Neural progenitor cell (in vitro differentiated cells): ENCODE measurements at regions not wholly inside any gene's neighbourhood (a gene's known extent, or its start where the extent isn't known, plus 50 kb on each side); places are given as distances from the start of the nearest gene placed in this dataset.

ENCODE experiments used
- DNase-seq: peaks from one replicate; pipeline ENCODE4 v3.0.0-alpha.2; 2016; ENCODE audit warnings: low spot score
- H2AFZ ChIP-seq: fragments of 200-600 bp; sonication (generic); replicated peaks from 2 replicates; pipeline ENCODE4 v1.6.1; 2016; ENCODE audit warnings: antibody characterized with exemption
- H3F3A ChIP-seq: fragments of 200-600 bp; sonication (generic); 2 replicates; pipeline ENCODE4 v1.6.1; 2016; ENCODE audit warnings: antibody characterized with exemption, low read depth
- H3K27ac ChIP-seq: fragments of 200-600 bp; sonication (generic); 2 replicates; pipeline ENCODE4 v1.5.1; 2016; ENCODE audit warnings: mild to moderate bottlenecking
- H3K27me3 ChIP-seq: fragments of 200-600 bp; sonication (generic); 2 replicates; pipeline ENCODE4 v1.6.1; 2016; ENCODE audit warnings: mild to moderate bottlenecking, moderate library complexity
- H3K36me3 ChIP-seq: fragments of 200-600 bp; sonication (generic); 2 replicates; pipeline ENCODE4 v1.5.1; 2016
- H3K4me1 ChIP-seq: fragments of 200-600 bp; sonication (generic); 2 replicates; pipeline ENCODE4 v1.6.1; 2016; ENCODE audit warnings: mixed run types
- H3K4me2 ChIP-seq: fragments of 200-600 bp; sonication (generic); 2 replicates; pipeline ENCODE4 v1.6.1; 2016
- H3K4me3 ChIP-seq: fragments of 200-600 bp; sonication (generic); 2 replicates; pipeline ENCODE4 v1.5.1; 2016
- H3K79me2 ChIP-seq: fragments of 200-600 bp; sonication (generic); 2 replicates; pipeline ENCODE4 v1.6.1; 2016; ENCODE audit warnings: low read depth
- H3K9ac ChIP-seq: fragments of 200-600 bp; sonication (generic); 2 replicates; pipeline ENCODE4 v1.6.1; 2016
- H3K9me3 ChIP-seq: fragments of 200-600 bp; sonication (generic); 2 replicates; pipeline ENCODE4 v1.5.1; 2016; ENCODE audit warnings: low read depth
- H4K20me1 ChIP-seq: fragments of 200-600 bp; sonication (generic); 2 replicates; pipeline ENCODE4 v1.6.1; 2016; ENCODE audit warnings: low read depth
- H3K27ac Mint-ChIP-seq: 3 replicates; pipeline ENCODE4 v1.8.0; 2021; ENCODE audit warnings: mixed read lengths
- H3K27me3 Mint-ChIP-seq: 2 replicates; pipeline ENCODE4 v1.8.0; 2022; ENCODE audit warnings: low read depth, mild to moderate bottlenecking, inconsistent platforms, moderate library complexity, mixed read lengths; ENCODE audit not compliant: insufficient read depth
- H3K36me3 Mint-ChIP-seq: 3 replicates; pipeline ENCODE4 v1.8.0; 2021; ENCODE audit warnings: mixed read lengths
- H3K4me1 Mint-ChIP-seq: 3 replicates; pipeline ENCODE4 v1.8.0; 2021; ENCODE audit warnings: mixed read lengths
- H3K4me3 Mint-ChIP-seq: 3 replicates; pipeline ENCODE4 v1.8.0; 2021; ENCODE audit warnings: mild to moderate bottlenecking, moderate library complexity, mixed read lengths
- H3K9me3 Mint-ChIP-seq: 3 replicates; pipeline ENCODE4 v1.8.0; 2020; ENCODE audit warnings: mixed read lengths
- CTCF ChIP-seq: fragments of 200-600 bp; sonication (generic); IDR thresholded peaks from 2 replicates; pipeline ENCODE4 v1.5.1; 2017; ENCODE audit warnings: antibody characterized with exemption, mild to moderate bottlenecking
- EZH2 ChIP-seq: fragments of 200-600 bp; sonication (generic); IDR thresholded peaks from 2 replicates; pipeline ENCODE4 v1.6.1; 2017; ENCODE audit warnings: antibody characterized with exemption, mild to moderate bottlenecking, moderate library complexity
- EZH2phosphoT487 ChIP-seq: fragments of 200-600 bp; sonication (generic); IDR thresholded peaks from 2 replicates; pipeline ENCODE4 v1.6.1; 2017; ENCODE audit warnings: antibody characterized with exemption

GRCh38 chr13:103815619-103816018 is 749.4 kb upstream of the SLC10A2 start:
- TF ChIP-seq EZH2 = no peak
- TF ChIP-seq EZH2phosphoT487 = no peak
- no peak for TF ChIP-seq CTCF
- H3K9me3 Mint-ChIP-seq = peaks cover 5% of the 10 kb centered on the region
- H3K79me2 ChIP-seq = no peaks in the 10 kb centered on the region
- no peaks in the 10 kb centered on the region for H3K27me3 Mint-ChIP-seq
- no peaks in the 10 kb centered on the region for H3K9me3 ChIP-seq
- H3K27ac ChIP-seq = no peak overlapping the region
- H2AFZ ChIP-seq = no peak overlapping the region
- H3K9ac ChIP-seq = no peak overlapping the region
- H3F3A ChIP-seq = no peaks in the 10 kb centered on the region
- H3K36me3 Mint-ChIP-seq = no peaks in the 10 kb centered on the region
- no peak overlapping the region for H3K4me3 Mint-ChIP-seq
- H4K20me1 ChIP-seq = no peaks in the 10 kb centered on the region
- DNase-seq = no peak
- H3K4me3 ChIP-seq = no peak overlapping the region
- no peaks in the 10 kb centered on the region for H3K36me3 ChIP-seq
- no peaks in the 10 kb centered on the region for H3K4me1 Mint-ChIP-seq
- H3K4me1 ChIP-seq = no peaks in the 10 kb centered on the region
- H3K27me3 ChIP-seq = no peaks in the 10 kb centered on the region
- H3K4me2 ChIP-seq = no peak overlapping the region
- H3K27ac Mint-ChIP-seq = no peak overlapping the region

GRCh38 chr13:103812971-103813370 is 746.8 kb upstream of the SLC10A2 start:
- Histone ChIP-seq H3F3A (no peaks in the 10 kb centered on the region), H2AFZ (no peak overlapping the region), H3K4me2 (no peak overlapping the region), H3K27ac (no peak overlapping the region), H3K27me3 (no peaks in the 10 kb centered on the region), H3K36me3 (no peaks in the 10 kb centered on the region), H3K9ac (no peak overlapping the region), H3K9me3 (no peaks in the 10 kb centered on the region), H3K4me3 (no peak overlapping the region), H3K79me2 (no peaks in the 10 kb centered on the region), H4K20me1 (no peaks in the 10 kb centered on the region), H3K4me1 (no peaks in the 10 kb centered on the region)
- Mint-ChIP-seq H3K27ac (no peak overlapping the region), H3K36me3 (no peaks in the 10 kb centered on the region), H3K27me3 (no peaks in the 10 kb centered on the region), H3K4me1 (no peaks in the 10 kb centered on the region), H3K4me3 (no peak overlapping the region), H3K9me3 (peaks cover 3% of the 10 kb centered on the region)
- no peak for TF ChIP-seq EZH2phosphoT487
- TF ChIP-seq CTCF = no peak
- no peak for TF ChIP-seq EZH2
- DNase-seq = no peak

- H2AFZ ChIP-seq = no peak overlapping the region
- no peaks in the 10 kb centered on the region for H3K27me3 ChIP-seq
- H4K20me1 ChIP-seq = no peaks in the 10 kb centered on the region
- Mint-ChIP-seq H3K4me1 (no peaks in the 10 kb centered on the region), H3K27ac (no peak overlapping the region), H3K4me3 (no peak overlapping the region), H3K27me3 (no peaks in the 10 kb centered on the region), H3K36me3 (peaks cover 2% of the 10 kb centered on the region), H3K9me3 (peaks cover 3% of the 10 kb centered on the region)
- no peaks in the 10 kb centered on the region for H3K4me1 ChIP-seq
- H3K4me2 ChIP-seq = no peak overlapping the region
- H3K9ac ChIP-seq = no peak overlapping the region
- no peaks in the 10 kb centered on the region for H3K9me3 ChIP-seq
- no peaks in the 10 kb centered on the region for H3F3A ChIP-seq
- no peak overlapping the region for H3K27ac ChIP-seq
- no peak overlapping the region for H3K4me3 ChIP-seq
- H3K36me3 ChIP-seq = no peaks in the 10 kb centered on the region
- TF ChIP-seq CTCF (no peak), EZH2phosphoT487 (no peak), EZH2 (no peak)
- no peaks in the 10 kb centered on the region for H3K79me2 ChIP-seq
- DNase-seq = no peak
These were observed 746.3 kb upstream of the SLC10A2 start for GRCh38 chr13:103812558-103812957.

- TF ChIP-seq EZH2phosphoT487 (no peak), CTCF (no peak), EZH2 (no peak)
- no peak overlapping the region for H3K9ac ChIP-seq
- Mint-ChIP-seq H3K27ac (no peak overlapping the region), H3K9me3 (peaks cover 3% of the 10 kb centered on the region), H3K27me3 (no peaks in the 10 kb centered on the region), H3K4me3 (no peak overlapping the region), H3K36me3 (peaks cover 4% of the 10 kb centered on the region), H3K4me1 (no peaks in the 10 kb centered on the region)
- H3K27ac ChIP-seq = no peak overlapping the region
- no peak overlapping the region for H3K4me2 ChIP-seq
- H4K20me1 ChIP-seq = no peaks in the 10 kb centered on the region
- H3K9me3 ChIP-seq = no peaks in the 10 kb centered on the region
- H3K27me3 ChIP-seq = no peaks in the 10 kb centered on the region
- no peaks in the 10 kb centered on the region for H3K36me3 ChIP-seq
- H3K4me1 ChIP-seq = no peaks in the 10 kb centered on the region
- no peak overlapping the region for H3K4me3 ChIP-seq
- H3K79me2 ChIP-seq = no peaks in the 10 kb centered on the region
- DNase-seq = no peak
- no peak overlapping the region for H2AFZ ChIP-seq
- no peaks in the 10 kb centered on the region for H3F3A ChIP-seq
These were observed 743.8 kb upstream of the SLC10A2 start for GRCh38 chr13:103810026-103810425.
